ENCODE measurements at regions not wholly inside any gene's neighbourhood (a gene's known extent, or its start where the extent isn't known, plus 50 kb on each side); places are given as distances from the start of the nearest gene placed in this dataset.

DNA sequence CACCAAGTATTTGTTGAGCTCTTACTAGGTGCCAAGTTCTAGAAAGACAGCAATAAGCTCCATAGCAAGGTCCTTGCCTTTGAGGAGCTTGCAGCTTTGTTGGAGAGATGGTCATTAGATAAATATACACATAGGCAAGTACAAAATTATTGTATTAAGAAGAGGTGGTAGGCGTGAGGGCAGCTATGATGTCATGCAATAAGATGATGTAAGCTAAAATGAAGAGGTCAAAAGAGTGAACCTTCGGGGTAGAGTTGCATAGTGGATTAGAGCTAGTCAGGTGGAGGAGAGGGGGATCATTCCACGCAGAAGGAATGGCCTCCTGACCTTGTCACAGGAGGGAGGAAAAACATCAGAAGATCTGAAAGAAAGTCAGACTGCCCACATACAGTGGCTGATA, 141.9 kb upstream of the PCSK2 start:
- no peak overlapping the region for H3K4me2 ChIP-seq (ENCODE audit: low read depth, low read length, poor library complexity, severe bottlenecking)
- no peak overlapping the region for H3K4me3 ChIP-seq (ENCODE audit: insufficient read depth, low read length, poor library complexity, severe bottlenecking)
- H3K27ac ChIP-seq (ENCODE audit: low read depth, low read length): no peak overlapping the region
- no peaks in the 10 kb centered on the region for H3F3A ChIP-seq (ENCODE audit: insufficient read depth)
- no peaks in the 10 kb centered on the region for H3K36me3 ChIP-seq (ENCODE audit: low read length)
- no peaks in the 10 kb centered on the region for H3K9me2 ChIP-seq (replicated peaks; ENCODE audit: insufficient read depth, low read length)
- H3K9me3 ChIP-seq (ENCODE audit: insufficient read depth, low read length): no peaks in the 10 kb centered on the region
- no peak overlapping the region for H2AFZ ChIP-seq (ENCODE audit: low read depth, low read length, severe bottlenecking)
- H3K27me3 ChIP-seq (ENCODE audit: low read length): no peaks in the 10 kb centered on the region
- no peak for TF ChIP-seq EZH2phosphoT487 (conservative IDR thresholded peaks at IDR 0.05; ENCODE audit: low read length)
- TF ChIP-seq, protein P1, sequence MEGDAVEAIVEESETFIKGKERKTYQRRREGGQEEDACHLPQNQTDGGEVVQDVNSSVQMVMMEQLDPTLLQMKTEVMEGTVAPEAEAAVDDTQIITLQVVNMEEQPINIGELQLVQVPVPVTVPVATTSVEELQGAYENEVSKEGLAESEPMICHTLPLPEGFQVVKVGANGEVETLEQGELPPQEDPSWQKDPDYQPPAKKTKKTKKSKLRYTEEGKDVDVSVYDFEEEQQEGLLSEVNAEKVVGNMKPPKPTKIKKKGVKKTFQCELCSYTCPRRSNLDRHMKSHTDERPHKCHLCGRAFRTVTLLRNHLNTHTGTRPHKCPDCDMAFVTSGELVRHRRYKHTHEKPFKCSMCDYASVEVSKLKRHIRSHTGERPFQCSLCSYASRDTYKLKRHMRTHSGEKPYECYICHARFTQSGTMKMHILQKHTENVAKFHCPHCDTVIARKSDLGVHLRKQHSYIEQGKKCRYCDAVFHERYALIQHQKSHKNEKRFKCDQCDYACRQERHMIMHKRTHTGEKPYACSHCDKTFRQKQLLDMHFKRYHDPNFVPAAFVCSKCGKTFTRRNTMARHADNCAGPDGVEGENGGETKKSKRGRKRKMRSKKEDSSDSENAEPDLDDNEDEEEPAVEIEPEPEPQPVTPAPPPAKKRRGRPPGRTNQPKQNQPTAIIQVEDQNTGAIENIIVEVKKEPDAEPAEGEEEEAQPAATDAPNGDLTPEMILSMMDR (IDR thresholded peaks at IDR 0.05; ENCODE audit: insufficient read depth, low read length, poor library complexity, severe bottlenecking): no peak
- no peaks in the 10 kb centered on the region for H3K79me2 ChIP-seq (ENCODE audit: insufficient read depth, low read length)
- no peaks in the 10 kb centered on the region for H4K20me1 ChIP-seq (ENCODE audit: low read depth, low read length)
- H3K9ac ChIP-seq (ENCODE audit: low read length): no peak overlapping the region

DNA sequence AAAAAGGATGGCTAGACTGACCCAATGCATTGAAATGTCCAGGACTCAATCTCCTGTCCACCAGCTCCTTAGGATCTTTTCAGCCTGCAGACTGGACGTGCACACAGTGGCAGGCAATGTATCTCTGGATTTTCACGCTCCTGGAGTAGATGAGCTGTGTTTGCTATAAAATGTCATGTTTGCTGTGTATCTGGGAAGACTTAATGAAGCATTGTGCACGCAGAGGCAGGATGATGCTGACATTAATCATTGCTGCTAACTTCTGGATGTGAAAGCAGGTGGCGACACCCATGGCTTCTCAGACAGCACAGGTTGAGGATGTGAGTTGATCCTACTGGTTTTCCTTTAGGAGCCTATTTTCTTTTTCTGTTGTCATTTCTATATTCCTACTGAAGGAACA, 133.1 kb upstream of the PCSK2 start:
- H3K27me3 ChIP-seq (ENCODE audit: low read length): no peaks in the 10 kb centered on the region
- TF ChIP-seq, protein P1 (IDR thresholded peaks at IDR 0.05; ENCODE audit: insufficient read depth, low read length, poor library complexity, severe bottlenecking): no peak
- no peak for TF ChIP-seq EZH2phosphoT487 (conservative IDR thresholded peaks at IDR 0.05; ENCODE audit: low read length)
- H3K4me2 ChIP-seq (ENCODE audit: low read depth, low read length, poor library complexity, severe bottlenecking): no peak overlapping the region
- H3K9me3 ChIP-seq (ENCODE audit: insufficient read depth, low read length): no peaks in the 10 kb centered on the region
- H3F3A ChIP-seq (ENCODE audit: insufficient read depth): no peaks in the 10 kb centered on the region
- no peak overlapping the region for H3K9ac ChIP-seq (ENCODE audit: low read length)
- H3K79me2 ChIP-seq (ENCODE audit: insufficient read depth, low read length): no peaks in the 10 kb centered on the region
- H3K27ac ChIP-seq (ENCODE audit: low read depth, low read length): no peak overlapping the region
- H4K20me1 ChIP-seq (ENCODE audit: low read depth, low read length): no peaks in the 10 kb centered on the region
- no peaks in the 10 kb centered on the region for H3K9me2 ChIP-seq (replicated peaks; ENCODE audit: insufficient read depth, low read length)
- no peak overlapping the region for H2AFZ ChIP-seq (ENCODE audit: low read depth, low read length, severe bottlenecking)
- H3K36me3 ChIP-seq (ENCODE audit: low read length): no peaks in the 10 kb centered on the region
- no peak overlapping the region for H3K4me3 ChIP-seq (ENCODE audit: insufficient read depth, low read length, poor library complexity, severe bottlenecking)

DNA sequence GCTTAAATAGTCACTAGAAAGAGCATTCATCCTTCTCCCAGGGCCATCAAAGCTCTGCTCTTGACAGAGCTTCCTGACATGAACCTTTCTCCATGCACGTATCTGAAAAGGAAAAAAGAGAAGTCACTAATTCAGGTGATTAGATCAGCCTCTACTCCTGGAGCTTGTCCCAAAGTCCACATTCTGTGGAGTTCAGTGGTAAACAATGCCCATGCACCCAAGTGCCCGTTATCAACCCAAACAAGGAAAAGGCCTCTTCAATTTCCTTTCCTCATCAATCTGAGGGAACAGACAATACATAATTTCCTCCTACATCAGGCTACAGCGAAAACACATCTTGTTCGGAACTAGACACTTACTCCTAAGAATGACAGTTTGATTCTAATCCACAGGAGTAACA, 129.2 kb upstream of the PCSK2 start:
- Histone ChIP-seq H3K9me3 (ENCODE audit: insufficient read depth, low read length) (no peaks in the 10 kb centered on the region), H3K4me3 (ENCODE audit: insufficient read depth, low read length, poor library complexity, severe bottlenecking) (no peak overlapping the region)
- no peak for TF ChIP-seq EZH2phosphoT487 (conservative IDR thresholded peaks at IDR 0.05; ENCODE audit: low read length)
- TF ChIP-seq, protein P1 (IDR thresholded peaks at IDR 0.05; ENCODE audit: insufficient read depth, low read length, poor library complexity, severe bottlenecking): no peak

More for the DNA sequence above, 129.2 kb upstream of the PCSK2 start:
- H4K20me1 ChIP-seq (ENCODE audit: low read depth, low read length): no peaks in the 10 kb centered on the region
- H3F3A ChIP-seq (ENCODE audit: insufficient read depth): no peaks in the 10 kb centered on the region
- no peak overlapping the region for H3K27ac ChIP-seq (ENCODE audit: low read depth, low read length)
- H3K27me3 ChIP-seq (ENCODE audit: low read length): no peaks in the 10 kb centered on the region
- H3K36me3 ChIP-seq (ENCODE audit: low read length): no peaks in the 10 kb centered on the region
- H2AFZ ChIP-seq (ENCODE audit: low read depth, low read length, severe bottlenecking): no peak overlapping the region
- no peak overlapping the region for H3K9ac ChIP-seq (ENCODE audit: low read length)
- no peaks in the 10 kb centered on the region for H3K9me2 ChIP-seq (replicated peaks; ENCODE audit: insufficient read depth, low read length)
- no peak overlapping the region for H3K4me2 ChIP-seq (ENCODE audit: low read depth, low read length, poor library complexity, severe bottlenecking)
- no peaks in the 10 kb centered on the region for H3K79me2 ChIP-seq (ENCODE audit: insufficient read depth, low read length)

Data from SU-DHL-6 (cell line).